ENCODE measurements at regions not wholly inside any gene's neighbourhood (a gene's known extent, or its start where the extent isn't known, plus 50 kb on each side); places are given as distances from the start of the nearest gene placed in this dataset.
"Not testable (repeated sequence)": the region's sequence is repeated elsewhere in the genome, so short reads cannot be mapped to it uniquely, and the experiment has no call there.

DNA sequence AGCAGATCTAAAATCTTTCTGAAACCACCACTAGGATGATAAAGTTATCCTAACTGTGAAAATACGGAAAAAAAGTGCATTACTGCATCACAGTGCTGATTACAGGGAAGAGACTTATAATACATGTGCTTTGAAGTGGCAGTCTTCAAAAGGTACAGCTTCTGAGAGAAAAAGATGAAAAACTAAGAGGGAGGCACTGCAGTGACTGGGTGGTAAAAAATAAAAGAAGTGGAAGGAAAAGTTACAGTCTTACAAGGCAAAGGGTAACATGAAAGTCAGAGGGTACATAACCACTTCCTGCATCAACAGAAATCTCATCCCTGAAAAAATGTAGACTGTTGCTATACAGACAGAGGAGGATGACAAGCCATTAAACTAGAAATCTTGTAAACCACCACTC lies 465.3 kb downstream of the ACTR3B start:
- no peak overlapping the region for H3K4me3 ChIP-seq
- no peak overlapping the region for H3K27ac ChIP-seq (replicated peaks)
- no peaks in the 10 kb centered on the region for H3K4me1 ChIP-seq
- TF ChIP-seq, protein P1, sequence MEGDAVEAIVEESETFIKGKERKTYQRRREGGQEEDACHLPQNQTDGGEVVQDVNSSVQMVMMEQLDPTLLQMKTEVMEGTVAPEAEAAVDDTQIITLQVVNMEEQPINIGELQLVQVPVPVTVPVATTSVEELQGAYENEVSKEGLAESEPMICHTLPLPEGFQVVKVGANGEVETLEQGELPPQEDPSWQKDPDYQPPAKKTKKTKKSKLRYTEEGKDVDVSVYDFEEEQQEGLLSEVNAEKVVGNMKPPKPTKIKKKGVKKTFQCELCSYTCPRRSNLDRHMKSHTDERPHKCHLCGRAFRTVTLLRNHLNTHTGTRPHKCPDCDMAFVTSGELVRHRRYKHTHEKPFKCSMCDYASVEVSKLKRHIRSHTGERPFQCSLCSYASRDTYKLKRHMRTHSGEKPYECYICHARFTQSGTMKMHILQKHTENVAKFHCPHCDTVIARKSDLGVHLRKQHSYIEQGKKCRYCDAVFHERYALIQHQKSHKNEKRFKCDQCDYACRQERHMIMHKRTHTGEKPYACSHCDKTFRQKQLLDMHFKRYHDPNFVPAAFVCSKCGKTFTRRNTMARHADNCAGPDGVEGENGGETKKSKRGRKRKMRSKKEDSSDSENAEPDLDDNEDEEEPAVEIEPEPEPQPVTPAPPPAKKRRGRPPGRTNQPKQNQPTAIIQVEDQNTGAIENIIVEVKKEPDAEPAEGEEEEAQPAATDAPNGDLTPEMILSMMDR (IDR thresholded peaks at IDR 0.05; ENCODE audit: borderline replicate concordance) = no peak
- no peaks in the 10 kb centered on the region for H3K36me3 ChIP-seq
- intact Hi-C loops (cut with micrococcal nuclease) = no loop called here
- peaks cover 37% of the 10 kb centered on the region for H3K9me3 ChIP-seq (replicated peaks)
- peaks cover 17% of the 10 kb centered on the region for H3K27me3 ChIP-seq (ENCODE audit: low read depth)
- no peak for DNase-seq

DNA sequence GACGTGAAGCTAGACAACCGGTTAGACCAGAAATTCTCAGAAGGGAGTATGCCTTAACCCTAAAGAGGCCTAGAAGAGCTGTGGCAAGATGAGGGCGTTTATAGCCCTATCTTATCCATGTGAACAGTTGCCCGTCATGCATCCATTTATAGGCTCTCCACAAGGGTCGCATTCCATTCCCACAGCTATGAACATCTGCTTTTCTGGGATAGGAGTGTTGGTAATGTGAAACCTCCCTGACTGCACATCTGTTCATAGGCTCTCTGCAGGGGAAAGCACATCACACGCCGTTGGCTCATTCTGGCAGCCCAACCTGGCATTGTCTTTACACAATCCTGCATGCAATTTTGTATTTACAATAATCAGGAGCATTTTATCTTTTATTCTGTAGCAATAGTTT lies 485.6 kb downstream of the ACTR3B start:
- H3K27me3 ChIP-seq (ENCODE audit: low read depth); H3K27ac ChIP-seq (replicated peaks); H3K36me3 ChIP-seq; DNase-seq; H3K9me3 ChIP-seq (replicated peaks); H3K4me3 ChIP-seq; intact Hi-C loops (cut with micrococcal nuclease); H3K4me1 ChIP-seq: not testable (repeated sequence)

DNA sequence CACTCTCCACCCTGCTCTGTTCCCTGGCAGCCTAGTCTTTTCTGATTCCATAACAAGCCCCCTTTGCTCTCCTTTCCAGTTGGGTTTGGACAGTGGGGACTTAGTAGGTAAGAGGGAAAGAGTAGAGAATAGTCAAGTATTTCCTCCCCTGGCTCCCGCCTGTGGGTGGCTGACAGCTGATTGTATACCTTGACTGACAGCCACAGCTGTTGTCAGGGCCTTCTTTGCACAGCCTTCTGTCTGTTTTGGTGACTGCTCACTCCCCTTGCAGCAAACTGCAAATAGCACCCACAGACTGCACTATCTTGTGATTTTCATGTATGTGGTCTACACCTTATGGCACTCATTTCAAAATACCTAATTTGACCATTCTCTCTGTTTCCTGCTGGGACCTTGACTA lies 486.3 kb downstream of the ACTR3B start:
- no peaks in the 10 kb centered on the region for H3K4me1 ChIP-seq
- intact Hi-C loops (cut with micrococcal nuclease) = no loop called here
- H3K36me3 ChIP-seq = no peaks in the 10 kb centered on the region
- H3K27ac ChIP-seq (replicated peaks) = no peak overlapping the region
- no peaks in the 10 kb centered on the region for H3K27me3 ChIP-seq (ENCODE audit: low read depth)
- H3K4me3 ChIP-seq = no peak overlapping the region
- peaks cover 9% of the 10 kb centered on the region for H3K9me3 ChIP-seq (replicated peaks)
- TF ChIP-seq, protein P1 (IDR thresholded peaks at IDR 0.05; ENCODE audit: borderline replicate concordance) = no peak
- no peak for DNase-seq

DNA sequence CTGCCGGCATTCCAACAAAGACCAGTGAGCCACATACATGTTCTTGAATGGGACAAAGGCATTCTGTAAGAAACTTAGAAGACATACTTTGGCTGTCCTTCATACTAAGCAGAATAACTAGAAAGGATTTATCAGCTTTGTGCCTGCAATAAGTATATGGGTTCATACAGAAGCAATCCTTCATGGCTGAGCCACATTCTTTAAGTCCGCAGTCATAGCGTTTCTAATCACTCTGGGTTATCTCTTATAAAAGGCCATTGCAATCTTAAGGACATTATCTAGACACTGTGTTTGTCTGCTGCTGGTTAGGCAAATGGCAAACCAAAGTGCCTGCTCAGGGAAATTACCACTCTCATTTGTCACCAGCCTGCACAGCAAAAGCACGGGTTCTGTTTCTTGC lies 488.4 kb downstream of the ACTR3B start:
- intact Hi-C loops (cut with micrococcal nuclease) = no loop called here
- Histone ChIP-seq H3K27ac (replicated peaks) (no peak overlapping the region), H3K36me3 (no peaks in the 10 kb centered on the region), H3K4me1 (no peaks in the 10 kb centered on the region), H3K4me3 (no peak overlapping the region), H3K27me3 (ENCODE audit: low read depth) (no peaks in the 10 kb centered on the region), H3K9me3 (replicated peaks) (peaks cover 11% of the 10 kb centered on the region)
- TF ChIP-seq, protein P1 (IDR thresholded peaks at IDR 0.05; ENCODE audit: borderline replicate concordance) = no peak
- DNase-seq = no peak

DNA sequence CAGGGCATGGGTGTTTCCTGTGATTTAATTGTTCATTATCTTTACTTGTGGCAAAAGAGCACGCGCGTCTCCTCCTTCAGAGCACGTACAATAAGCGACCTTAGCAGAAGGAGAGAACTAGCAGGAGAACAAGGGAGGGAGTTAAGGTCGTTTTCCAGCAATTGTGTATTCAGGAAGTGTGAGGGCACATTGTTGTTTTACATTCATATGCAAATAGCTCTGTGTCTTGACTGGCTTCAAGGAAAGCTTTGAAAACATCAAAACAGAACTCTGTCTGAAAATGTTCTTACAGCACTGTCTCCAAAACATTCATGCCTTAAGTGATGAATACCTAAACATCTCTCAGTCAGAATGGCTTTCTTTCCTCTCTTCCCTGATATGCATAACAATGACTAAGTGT lies 499.1 kb downstream of the ACTR3B start:
- Histone ChIP-seq H3K4me1 (no peaks in the 10 kb centered on the region), H3K27ac (replicated peaks) (no peak overlapping the region), H3K27me3 (ENCODE audit: low read depth) (peaks cover 5% of the 10 kb centered on the region), H3K9me3 (replicated peaks) (no peaks in the 10 kb centered on the region), H3K36me3 (no peaks in the 10 kb centered on the region), H3K4me3 (no peak overlapping the region)
- TF ChIP-seq, protein P1 (IDR thresholded peaks at IDR 0.05; ENCODE audit: borderline replicate concordance) = no peak
- intact Hi-C loops (cut with micrococcal nuclease) = no loop called here
- no peak for DNase-seq

DNA sequence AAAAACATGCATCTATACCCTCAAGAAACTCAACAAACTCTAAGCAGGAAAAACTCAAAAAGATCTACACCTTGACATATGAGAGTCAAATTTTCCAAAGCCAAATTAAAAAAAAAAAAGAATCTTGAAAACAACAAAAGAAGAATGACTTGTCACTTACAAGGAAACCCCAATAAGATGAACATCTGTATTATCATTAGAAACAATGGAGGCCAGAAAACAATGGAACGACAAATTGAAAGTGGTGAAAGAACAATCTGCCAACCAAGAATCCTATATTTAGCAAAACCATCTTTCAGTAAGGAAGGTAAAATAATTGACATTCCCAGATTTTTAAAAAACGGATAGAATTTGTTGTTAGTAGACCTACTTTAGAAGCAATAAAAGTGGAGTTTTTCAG lies 516.8 kb downstream of the ACTR3B start:
- H3K4me3 ChIP-seq = no peak overlapping the region
- DNase-seq = no peak
- no peak overlapping the region for H3K27ac ChIP-seq (replicated peaks)
- H3K36me3 ChIP-seq = no peaks in the 10 kb centered on the region
- TF ChIP-seq, protein P1 (IDR thresholded peaks at IDR 0.05; ENCODE audit: borderline replicate concordance) = no peak
- H3K27me3 ChIP-seq (ENCODE audit: low read depth) = no peaks in the 10 kb centered on the region
- intact Hi-C loops (cut with micrococcal nuclease) = no loop called here
- H3K4me1 ChIP-seq = no peaks in the 10 kb centered on the region
- H3K9me3 ChIP-seq (replicated peaks) = peaks cover 36% of the 10 kb centered on the region
